Adrenal gland (tissue), 5 donors: ENCODE measurements at regions not wholly inside any gene's neighbourhood (a gene's known extent, or its start where the extent isn't known, plus 50 kb on each side); places are given as distances from the start of the nearest gene placed in this dataset.

Experiments
- POLR2A ChIP-seq, 2 donors: fragments of 450-650 bp; IDR thresholded peaks; one replicate each; pipeline ENCODE4 v1.6.1; 2017; ENCODE audit warnings: antibody characterized with exemption in 2 of 2, mild to moderate bottlenecking in 2 of 2, moderate library complexity in 1 of 2
- TF ChIP-seq, protein P1 (sequence below), 6 experiments: fragments of 450-650 bp in 4 of 6; fragments of 200-600 bp in 2 of 6; sonication (generic) in 1 of 6; IDR thresholded peaks; 1 replicate in 5 of 6; 2 replicates in 1 of 6; pipeline versions ENCODE4 v1.5.1 to v1.8.0; 2016 to 2021; ENCODE audit warnings: antibody characterized with exemption in 6 of 6, mild to moderate bottlenecking in 2 of 6, moderate library complexity in 1 of 6
- donor health status: DM: no; HTN: no; CAD: no.

GRCh38 chr22:34486381-34486780 lies 566.1 kb upstream of the LARGE1 start:
- TF ChIP-seq POLR2A (IDR thresholded peaks at IDR 0.05) = no peak
- TF ChIP-seq, protein P1, sequence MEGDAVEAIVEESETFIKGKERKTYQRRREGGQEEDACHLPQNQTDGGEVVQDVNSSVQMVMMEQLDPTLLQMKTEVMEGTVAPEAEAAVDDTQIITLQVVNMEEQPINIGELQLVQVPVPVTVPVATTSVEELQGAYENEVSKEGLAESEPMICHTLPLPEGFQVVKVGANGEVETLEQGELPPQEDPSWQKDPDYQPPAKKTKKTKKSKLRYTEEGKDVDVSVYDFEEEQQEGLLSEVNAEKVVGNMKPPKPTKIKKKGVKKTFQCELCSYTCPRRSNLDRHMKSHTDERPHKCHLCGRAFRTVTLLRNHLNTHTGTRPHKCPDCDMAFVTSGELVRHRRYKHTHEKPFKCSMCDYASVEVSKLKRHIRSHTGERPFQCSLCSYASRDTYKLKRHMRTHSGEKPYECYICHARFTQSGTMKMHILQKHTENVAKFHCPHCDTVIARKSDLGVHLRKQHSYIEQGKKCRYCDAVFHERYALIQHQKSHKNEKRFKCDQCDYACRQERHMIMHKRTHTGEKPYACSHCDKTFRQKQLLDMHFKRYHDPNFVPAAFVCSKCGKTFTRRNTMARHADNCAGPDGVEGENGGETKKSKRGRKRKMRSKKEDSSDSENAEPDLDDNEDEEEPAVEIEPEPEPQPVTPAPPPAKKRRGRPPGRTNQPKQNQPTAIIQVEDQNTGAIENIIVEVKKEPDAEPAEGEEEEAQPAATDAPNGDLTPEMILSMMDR (IDR thresholded peaks at IDR 0.05) = no peak
